ENCODE measurements at regions not wholly inside any gene's neighbourhood (a gene's known extent, or its start where the extent isn't known, plus 50 kb on each side); places are given as distances from the start of the nearest gene placed in this dataset.

- TF ChIP-seq YY1 (IDR thresholded peaks at IDR 0.05; ENCODE audit: low read depth) (no peak), CREB1 (IDR thresholded peaks at IDR 0.05; ENCODE audit: low read depth) (no peak), USF1 (IDR thresholded peaks at IDR 0.05) (no peak), REST (IDR thresholded peaks at IDR 0.05; ENCODE audit: low read depth) (no peak), CEBPB (IDR thresholded peaks at IDR 0.05) (no peak)
Measured at GRCh38 chr1:79646880-79647279, 640.4 kb upstream of the ADGRL4 start.

- TF ChIP-seq NFIC (IDR thresholded peaks at IDR 0.05) (no peak), TEAD4 (IDR thresholded peaks at IDR 0.05) (no peak), CREB1 (IDR thresholded peaks at IDR 0.05; ENCODE audit: low read depth) (no peak), MAX (IDR thresholded peaks at IDR 0.05) (no peak), EP300 (IDR thresholded peaks at IDR 0.05; ENCODE audit: borderline replicate concordance) (no peak), YY1 (IDR thresholded peaks at IDR 0.05; ENCODE audit: low read depth) (no peak), CEBPB (IDR thresholded peaks at IDR 0.05) (no peak), TAF1 (IDR thresholded peaks at IDR 0.05; ENCODE audit: low read depth) (no peak), FOXM1 (IDR thresholded peaks at IDR 0.05; ENCODE audit: borderline replicate concordance, low read depth) (no peak), ZBTB7A (IDR thresholded peaks at IDR 0.05; ENCODE audit: low read depth) (no peak), RAD21 (IDR thresholded peaks at IDR 0.05; ENCODE audit: low read depth) (no peak), USF1 (IDR thresholded peaks at IDR 0.05) (no peak), REST (IDR thresholded peaks at IDR 0.05; ENCODE audit: low read depth) (no peak), TCF12 (IDR thresholded peaks at IDR 0.05; ENCODE audit: low read depth) (no peak), EGR1 (IDR thresholded peaks at IDR 0.05) (no peak)
Measured at GRCh38 chr1:79638382-79638781, 631.9 kb upstream of the ADGRL4 start.

- TF ChIP-seq TEAD4 (IDR thresholded peaks at IDR 0.05), result no peak
- no peak for TF ChIP-seq RAD21 (IDR thresholded peaks at IDR 0.05; ENCODE audit: low read depth)
- TF ChIP-seq EGR1 (IDR thresholded peaks at IDR 0.05), result no peak
- TF ChIP-seq TAF1 (IDR thresholded peaks at IDR 0.05; ENCODE audit: low read depth), result no peak
- no peak for TF ChIP-seq REST (IDR thresholded peaks at IDR 0.05; ENCODE audit: low read depth)
- TF ChIP-seq MAX (IDR thresholded peaks at IDR 0.05), result no peak
- TF ChIP-seq CREB1 (IDR thresholded peaks at IDR 0.05; ENCODE audit: low read depth), result no peak
- no peak for TF ChIP-seq NFIC (IDR thresholded peaks at IDR 0.05)
- TF ChIP-seq CEBPB (IDR thresholded peaks at IDR 0.05), result no peak
- no peak for TF ChIP-seq FOXM1 (IDR thresholded peaks at IDR 0.05; ENCODE audit: borderline replicate concordance, low read depth)
- TF ChIP-seq YY1 (IDR thresholded peaks at IDR 0.05; ENCODE audit: low read depth), result no peak
- no peak for TF ChIP-seq EP300 (IDR thresholded peaks at IDR 0.05; ENCODE audit: borderline replicate concordance)
- TF ChIP-seq ZBTB7A (IDR thresholded peaks at IDR 0.05; ENCODE audit: low read depth), result no peak
- no peak for TF ChIP-seq TCF12 (IDR thresholded peaks at IDR 0.05; ENCODE audit: low read depth)
- TF ChIP-seq USF1 (IDR thresholded peaks at IDR 0.05), result no peak
Measured at GRCh38 chr1:79633456-79633855, 626.9 kb upstream of the ADGRL4 start.

GRCh38 chr1:79629414-79629813 is 622.9 kb upstream of the ADGRL4 start:
- TF ChIP-seq CREB1 (IDR thresholded peaks at IDR 0.05; ENCODE audit: low read depth) (no peak), EGR1 (IDR thresholded peaks at IDR 0.05) (no peak), EP300 (IDR thresholded peaks at IDR 0.05; ENCODE audit: borderline replicate concordance) (no peak), FOXM1 (IDR thresholded peaks at IDR 0.05; ENCODE audit: borderline replicate concordance, low read depth) (no peak), TCF12 (IDR thresholded peaks at IDR 0.05; ENCODE audit: low read depth) (no peak), TAF1 (IDR thresholded peaks at IDR 0.05; ENCODE audit: low read depth) (no peak), NFIC (IDR thresholded peaks at IDR 0.05) (no peak), TEAD4 (IDR thresholded peaks at IDR 0.05) (no peak), REST (IDR thresholded peaks at IDR 0.05; ENCODE audit: low read depth) (no peak), ZBTB7A (IDR thresholded peaks at IDR 0.05; ENCODE audit: low read depth) (no peak), RAD21 (IDR thresholded peaks at IDR 0.05; ENCODE audit: low read depth) (no peak), MAX (IDR thresholded peaks at IDR 0.05) (no peak), YY1 (IDR thresholded peaks at IDR 0.05; ENCODE audit: low read depth) (no peak)
